ENCODE measurements at regions not wholly inside any gene's neighbourhood (a gene's known extent, or its start where the extent isn't known, plus 50 kb on each side); places are given as distances from the start of the nearest gene placed in this dataset.

DNA sequence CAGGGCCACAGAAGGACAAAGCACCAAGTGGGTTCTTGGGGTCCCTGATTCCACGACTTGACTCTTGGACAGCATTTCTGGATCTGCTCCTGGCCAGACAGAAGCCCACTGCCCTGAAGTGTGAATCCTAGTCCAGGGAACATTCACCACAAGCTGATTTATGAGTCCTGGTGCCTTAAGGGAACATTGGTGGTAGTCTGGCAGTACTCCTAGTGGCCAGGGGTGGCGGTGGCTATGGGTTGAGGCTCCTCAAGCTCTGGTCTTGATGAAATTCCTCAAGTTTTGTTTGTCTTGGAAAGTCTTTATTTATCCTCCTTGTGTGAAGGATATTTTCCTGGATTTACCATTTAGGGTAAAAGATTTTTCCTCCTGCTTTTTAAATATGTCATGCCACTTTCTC lies 307.5 kb downstream of the PYDC2 start:
- H3K4me3 Mint-ChIP-seq, result no peak overlapping the region
- intact Hi-C loops (cut with micrococcal nuclease), result no loop called here
- no peak for DNase-seq

GRCh38 chr3:191770541-191770940 lies 309.6 kb downstream of the PYDC2 start:
- no peak overlapping the region for H3K27ac Mint-ChIP-seq
- H3K27me3 Mint-ChIP-seq (ENCODE audit: low read depth), result no peaks in the 10 kb centered on the region
- no peaks in the 10 kb centered on the region for H3K4me1 Mint-ChIP-seq (ENCODE audit: low read depth)
- H3K9me3 Mint-ChIP-seq, result peaks cover 7% of the 10 kb centered on the region
- no peak overlapping the region for H3K4me3 Mint-ChIP-seq
- DNase-seq, result no peak
- intact Hi-C loops (cut with micrococcal nuclease), result no loop called here
- CTCF ChIA-PET, result interaction anchor here (0.6 kb wide), 1 partner anchor 1504 kb away, joined by 3 read pairs; no protein-coding TSS in a partner anchor
- no peaks in the 10 kb centered on the region for H3K36me3 Mint-ChIP-seq (ENCODE audit: low read depth)

More for the DNA sequence above, 307.5 kb downstream of the PYDC2 start:
- Mint-ChIP-seq H3K4me1 (ENCODE audit: low read depth) (no peaks in the 10 kb centered on the region), H3K36me3 (ENCODE audit: low read depth) (no peaks in the 10 kb centered on the region), H3K9me3 (peaks cover 7% of the 10 kb centered on the region), H3K27ac (no peak overlapping the region), H3K27me3 (ENCODE audit: low read depth) (no peaks in the 10 kb centered on the region)
- CTCF ChIA-PET, result no interaction called here

GRCh38 chr3:191774485-191774884 lies 313.5 kb downstream of the PYDC2 start:
- DNase-seq, result no peak
- intact Hi-C loops (cut with micrococcal nuclease), result no loop called here
- Mint-ChIP-seq H3K4me1 (ENCODE audit: low read depth) (no peaks in the 10 kb centered on the region), H3K36me3 (ENCODE audit: low read depth) (no peaks in the 10 kb centered on the region), H3K27me3 (ENCODE audit: low read depth) (no peaks in the 10 kb centered on the region), H3K27ac (no peak overlapping the region), H3K4me3 (no peak overlapping the region), H3K9me3 (peaks cover 12% of the 10 kb centered on the region)
- CTCF ChIA-PET, result no interaction called here

DNA sequence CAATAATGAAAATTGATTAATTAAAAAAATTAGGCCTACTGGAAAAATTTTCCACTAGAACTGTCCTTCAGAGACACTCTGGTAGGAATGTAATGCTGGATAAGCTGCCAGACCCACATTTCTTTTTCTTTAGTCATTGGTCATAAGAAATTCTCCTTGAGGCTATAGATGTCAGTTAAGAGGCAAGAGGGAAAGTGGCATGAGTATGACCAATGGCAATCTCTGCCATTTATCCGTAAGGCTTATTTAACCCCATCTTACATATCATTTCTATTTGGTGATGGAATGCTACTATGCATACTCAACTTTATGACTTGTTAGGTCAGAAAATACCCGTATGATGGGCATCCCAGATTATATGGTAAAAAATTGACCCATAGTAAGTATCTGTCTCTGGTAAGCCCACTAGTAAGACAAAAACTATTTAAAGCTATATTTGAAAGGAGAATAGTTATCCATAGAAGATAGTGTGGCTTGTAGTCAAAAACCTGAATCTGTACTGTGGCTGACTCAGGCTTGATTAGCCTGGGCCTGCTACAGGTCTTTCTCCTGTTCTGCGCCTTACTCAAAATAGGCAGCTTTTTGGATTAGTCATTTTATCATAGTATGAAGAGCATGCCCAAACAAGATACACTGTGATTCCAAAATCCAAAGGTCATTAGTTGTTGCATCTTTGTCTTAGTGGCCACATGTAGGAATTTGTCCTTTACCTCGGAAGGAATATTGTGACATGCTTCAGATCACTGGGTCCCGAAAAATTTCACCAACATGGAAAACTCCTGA lies 314.7 kb downstream of the PYDC2 start:
- no peaks in the 10 kb centered on the region for H3K27me3 Mint-ChIP-seq (ENCODE audit: low read depth)
- intact Hi-C loops (cut with micrococcal nuclease), result no loop called here
- H3K9me3 Mint-ChIP-seq, result peaks cover 12% of the 10 kb centered on the region
- no peaks in the 10 kb centered on the region for H3K36me3 Mint-ChIP-seq (ENCODE audit: low read depth)
- no peak overlapping the region for H3K4me3 Mint-ChIP-seq
- no peak overlapping the region for H3K27ac Mint-ChIP-seq
- CTCF ChIA-PET, result no interaction called here
- H3K4me1 Mint-ChIP-seq (ENCODE audit: low read depth), result no peaks in the 10 kb centered on the region
- no peak for DNase-seq

GRCh38 chr3:191781044-191781443 lies 320.1 kb downstream of the PYDC2 start:
- no peaks in the 10 kb centered on the region for H3K36me3 Mint-ChIP-seq (ENCODE audit: low read depth)
- H3K27ac Mint-ChIP-seq, result no peak overlapping the region
- H3K9me3 Mint-ChIP-seq, result peaks cover 15% of the 10 kb centered on the region
- H3K4me1 Mint-ChIP-seq (ENCODE audit: low read depth), result no peaks in the 10 kb centered on the region
- no peaks in the 10 kb centered on the region for H3K27me3 Mint-ChIP-seq (ENCODE audit: low read depth)
- CTCF ChIA-PET, result no interaction called here
- intact Hi-C loops (cut with micrococcal nuclease), result no loop called here
- DNase-seq, result no peak
- H3K4me3 Mint-ChIP-seq, result no peak overlapping the region

DNA sequence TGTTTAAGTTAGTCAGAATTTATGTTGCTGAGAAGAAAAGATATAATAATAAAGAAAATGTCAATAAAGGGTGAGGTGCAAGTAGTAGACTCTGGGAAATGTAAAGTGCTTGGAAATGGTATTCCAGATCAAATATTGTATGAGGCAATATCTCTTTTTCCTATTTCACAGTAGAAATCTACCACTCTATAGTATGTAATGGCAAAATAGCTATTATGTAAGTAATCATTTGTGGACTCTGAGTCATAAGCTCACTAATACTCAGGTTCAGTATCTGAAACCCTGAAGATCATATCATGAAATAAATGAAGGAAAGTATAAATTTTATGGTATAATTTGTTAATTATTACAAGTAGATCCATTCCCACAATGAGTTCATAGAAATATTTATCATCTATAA lies 322.1 kb downstream of the PYDC2 start:
- Mint-ChIP-seq H3K27me3 (ENCODE audit: low read depth) (no peaks in the 10 kb centered on the region), H3K36me3 (ENCODE audit: low read depth) (no peaks in the 10 kb centered on the region), H3K4me1 (ENCODE audit: low read depth) (no peaks in the 10 kb centered on the region), H3K9me3 (peaks cover 10% of the 10 kb centered on the region), H3K4me3 (no peak overlapping the region), H3K27ac (no peak overlapping the region)
- no peak for DNase-seq
- intact Hi-C loops (cut with micrococcal nuclease), result no loop called here
- CTCF ChIA-PET, result no interaction called here

GRCh38 chr3:191790934-191791333 lies 330.0 kb downstream of the PYDC2 start:
- H3K27me3 Mint-ChIP-seq (ENCODE audit: low read depth), result no peaks in the 10 kb centered on the region
- H3K4me1 Mint-ChIP-seq (ENCODE audit: low read depth), result no peaks in the 10 kb centered on the region
- DNase-seq, result no peak
- H3K9me3 Mint-ChIP-seq, result peaks cover 7% of the 10 kb centered on the region
- H3K4me3 Mint-ChIP-seq, result no peak overlapping the region
- no peak overlapping the region for H3K27ac Mint-ChIP-seq
- no peaks in the 10 kb centered on the region for H3K36me3 Mint-ChIP-seq (ENCODE audit: low read depth)
- CTCF ChIA-PET, result no interaction called here
- intact Hi-C loops (cut with micrococcal nuclease), result no loop called here

DNA sequence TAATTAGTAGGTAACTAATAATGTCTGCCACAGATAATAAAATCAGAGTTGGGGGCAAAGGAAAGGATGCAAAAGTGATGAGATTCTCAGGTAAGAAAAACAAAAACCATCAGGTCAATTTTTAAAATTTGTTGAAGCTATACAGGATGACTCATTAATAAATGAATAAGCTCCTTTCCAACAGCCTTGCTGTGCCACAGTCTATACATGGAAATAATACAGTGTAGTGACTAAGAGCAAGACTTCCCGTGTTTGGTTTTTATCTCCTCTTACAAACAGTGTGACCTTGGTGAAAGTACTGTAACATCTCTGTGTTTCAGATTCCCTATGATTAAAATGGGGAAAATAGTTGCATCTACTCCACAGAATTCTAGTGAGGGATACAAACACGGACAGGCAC lies 331.6 kb downstream of the PYDC2 start:
- CTCF ChIA-PET, result no interaction called here
- Mint-ChIP-seq H3K36me3 (ENCODE audit: low read depth) (no peaks in the 10 kb centered on the region), H3K4me1 (ENCODE audit: low read depth) (no peaks in the 10 kb centered on the region), H3K4me3 (no peak overlapping the region), H3K9me3 (peaks cover 7% of the 10 kb centered on the region), H3K27me3 (ENCODE audit: low read depth) (no peaks in the 10 kb centered on the region), H3K27ac (no peak overlapping the region)
- no peak for DNase-seq
- intact Hi-C loops (cut with micrococcal nuclease), result no loop called here

GRCh38 chr3:191795196-191795595 lies 334.2 kb downstream of the PYDC2 start:
- Mint-ChIP-seq H3K9me3 (peaks cover 8% of the 10 kb centered on the region), H3K27ac (no peak overlapping the region), H3K4me3 (no peak overlapping the region), H3K36me3 (ENCODE audit: low read depth) (no peaks in the 10 kb centered on the region), H3K27me3 (ENCODE audit: low read depth) (no peaks in the 10 kb centered on the region), H3K4me1 (ENCODE audit: low read depth) (no peaks in the 10 kb centered on the region)
- CTCF ChIA-PET, result no interaction called here
- no peak for DNase-seq
- intact Hi-C loops (cut with micrococcal nuclease), result no loop called here

GRCh38 chr3:191797271-191797670 lies 336.3 kb downstream of the PYDC2 start:
- Mint-ChIP-seq H3K36me3 (ENCODE audit: low read depth) (no peaks in the 10 kb centered on the region), H3K27ac (no peak overlapping the region), H3K4me3 (no peak overlapping the region), H3K27me3 (ENCODE audit: low read depth) (no peaks in the 10 kb centered on the region), H3K9me3 (peaks cover 10% of the 10 kb centered on the region), H3K4me1 (ENCODE audit: low read depth) (no peaks in the 10 kb centered on the region)
- CTCF ChIA-PET, result interaction anchor here (0.6 kb wide), 1 partner anchor 644 kb away, joined by 3 read pairs; no protein-coding TSS in a partner anchor
- DNase-seq, result no peak
- intact Hi-C loops (cut with micrococcal nuclease), result no loop called here

DNA sequence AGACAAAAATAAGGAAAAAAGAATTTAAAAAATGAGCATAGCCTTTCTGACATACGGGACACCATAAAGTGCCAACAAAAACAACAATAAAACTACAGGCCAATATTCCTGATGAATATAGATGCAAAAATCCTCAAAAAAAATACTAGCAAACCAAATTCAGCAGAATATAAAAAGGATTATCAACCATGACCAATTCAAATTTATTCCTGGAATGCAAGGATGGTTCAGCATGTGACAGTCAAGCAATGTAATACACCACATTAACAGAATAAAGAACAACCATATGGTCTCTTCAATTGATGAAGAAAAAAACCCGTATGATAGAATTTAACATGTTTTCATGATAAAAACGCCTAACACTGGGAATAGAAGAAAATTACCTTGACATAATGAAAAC lies 341.7 kb downstream of the PYDC2 start:
- H3K4me3 Mint-ChIP-seq, result no peak overlapping the region
- CTCF ChIA-PET, result no interaction called here
- H3K4me1 Mint-ChIP-seq (ENCODE audit: low read depth), result no peaks in the 10 kb centered on the region
- no peaks in the 10 kb centered on the region for H3K27me3 Mint-ChIP-seq (ENCODE audit: low read depth)
- H3K27ac Mint-ChIP-seq, result no peak overlapping the region
- DNase-seq, result no peak
- peaks cover 18% of the 10 kb centered on the region for H3K9me3 Mint-ChIP-seq
- intact Hi-C loops (cut with micrococcal nuclease), result no loop called here
- H3K36me3 Mint-ChIP-seq (ENCODE audit: low read depth), result no peaks in the 10 kb centered on the region

- Mint-ChIP-seq H3K4me3 (no peak overlapping the region), H3K4me1 (ENCODE audit: low read depth) (no peaks in the 10 kb centered on the region), H3K27ac (no peak overlapping the region), H3K36me3 (ENCODE audit: low read depth) (no peaks in the 10 kb centered on the region), H3K9me3 (peaks cover 16% of the 10 kb centered on the region), H3K27me3 (ENCODE audit: low read depth) (no peaks in the 10 kb centered on the region)
- no peak for DNase-seq
- intact Hi-C loops (cut with micrococcal nuclease), result no loop called here
- CTCF ChIA-PET, result no interaction called here
Observed at GRCh38 chr3:191804935-191805334, 344.0 kb downstream of the PYDC2 start.

- intact Hi-C loops (cut with micrococcal nuclease), result no loop called here
- DNase-seq, result no peak
- Mint-ChIP-seq H3K4me1 (ENCODE audit: low read depth) (no peaks in the 10 kb centered on the region), H3K27me3 (ENCODE audit: low read depth) (no peaks in the 10 kb centered on the region), H3K9me3 (peaks cover 5% of the 10 kb centered on the region), H3K4me3 (no peak overlapping the region), H3K36me3 (ENCODE audit: low read depth) (no peaks in the 10 kb centered on the region), H3K27ac (no peak overlapping the region)
- CTCF ChIA-PET, result interaction anchor here (1.0 kb wide), 1 partner anchor 9 kb away, joined by 3 read pairs; no protein-coding TSS in a partner anchor
Observed at GRCh38 chr3:191808073-191808472, 347.1 kb downstream of the PYDC2 start.
